HG02610 (cell line): ENCODE measurements at regions not wholly inside any gene's neighbourhood (a gene's known extent, or its start where the extent isn't known, plus 50 kb on each side); places are given as distances from the start of the nearest gene placed in this dataset.
"Not testable (repeated sequence)": the region's sequence is repeated elsewhere in the genome, so short reads cannot be mapped to it uniquely, and the experiment has no call there.

ENCODE experiments used
- ATAC-seq: cut with Tn5 transposase; IDR thresholded peaks from one replicate; pipeline ENCODE4 v1.9.1; 2021; ENCODE audit warnings: mild to moderate bottlenecking, moderate library complexity; ENCODE audit not compliant: unreplicated experiment

DNA sequence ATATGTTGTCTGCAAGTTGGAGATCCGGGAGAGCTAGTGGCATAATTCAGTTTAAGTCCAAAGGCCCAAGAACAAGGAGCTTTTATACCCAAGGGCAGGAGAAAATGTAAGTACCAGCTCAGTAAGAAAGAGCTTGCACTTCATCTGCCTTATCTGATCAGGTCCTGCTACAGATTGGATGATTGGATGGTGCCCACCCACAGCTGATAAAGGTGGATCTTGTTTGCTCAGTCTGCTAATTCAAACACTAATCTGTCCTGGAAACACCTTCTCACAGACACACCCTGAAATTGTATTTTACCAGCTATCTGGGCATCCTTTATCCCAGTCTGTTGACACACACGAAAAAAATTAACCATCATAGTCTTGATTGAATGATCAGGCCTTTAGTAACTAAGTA lies 230.7 kb upstream of the SLC16A7 start:
- no peak for ATAC-seq

DNA sequence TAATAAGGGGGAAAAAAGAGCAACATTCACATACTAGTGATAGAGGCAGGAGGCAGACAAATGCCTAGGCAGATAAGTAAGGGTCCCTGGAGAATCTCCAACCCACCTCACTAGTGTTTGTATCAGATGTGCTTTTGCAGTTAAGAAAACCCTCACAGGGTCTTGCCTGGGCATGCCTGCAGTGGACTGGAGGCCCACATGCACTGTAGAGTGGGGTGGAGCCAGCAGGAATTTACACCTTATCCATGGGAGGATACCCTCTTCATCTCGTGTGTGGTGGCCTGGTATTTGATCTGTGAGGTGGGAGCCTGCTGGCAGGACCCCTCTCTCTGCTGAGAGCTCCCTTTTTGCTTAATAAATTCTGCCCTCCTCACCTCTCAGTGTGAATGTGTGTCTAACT lies 238.0 kb upstream of the SLC16A7 start:
- ATAC-seq, result no peak

DNA sequence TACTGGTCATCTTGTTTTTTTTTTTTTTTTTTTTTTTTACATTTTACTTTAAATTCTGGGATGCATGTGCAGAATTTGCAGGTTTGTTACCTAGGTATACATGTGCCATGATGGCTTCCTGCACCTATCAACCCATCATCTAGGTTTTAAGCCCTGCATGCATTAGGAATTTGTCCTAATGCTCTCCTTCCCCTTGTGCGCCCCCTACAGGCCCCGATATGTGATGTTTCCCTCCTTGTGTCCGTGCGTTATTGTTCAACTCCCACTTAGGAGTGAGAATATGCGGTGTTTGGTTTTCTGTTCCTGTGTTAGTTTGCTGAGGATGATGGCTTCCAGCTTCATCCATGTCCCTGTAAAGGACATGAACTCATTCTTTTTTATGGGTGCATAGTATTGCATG lies 249.6 kb upstream of the SLC16A7 start:
- not testable (repeated sequence) for ATAC-seq

DNA sequence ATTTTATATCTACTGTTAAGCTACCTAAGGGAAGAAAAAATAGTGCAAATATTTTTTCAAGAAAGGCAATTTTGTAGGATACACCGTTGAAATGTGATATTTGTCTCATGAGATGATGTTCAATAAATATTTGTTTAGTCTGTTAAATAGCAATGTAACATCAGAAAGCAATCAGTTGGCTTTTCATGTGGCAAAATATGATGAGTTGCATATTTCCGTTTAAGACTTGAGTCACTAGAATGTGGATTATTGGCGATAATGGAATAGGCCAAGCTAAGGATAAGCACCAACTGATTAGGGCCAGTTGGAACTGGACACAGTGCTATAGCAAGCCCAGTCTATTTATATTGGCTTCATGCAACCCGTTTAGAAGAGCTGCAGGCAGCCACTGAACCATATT lies 250.4 kb upstream of the SLC16A7 start:
- no peak for ATAC-seq

DNA sequence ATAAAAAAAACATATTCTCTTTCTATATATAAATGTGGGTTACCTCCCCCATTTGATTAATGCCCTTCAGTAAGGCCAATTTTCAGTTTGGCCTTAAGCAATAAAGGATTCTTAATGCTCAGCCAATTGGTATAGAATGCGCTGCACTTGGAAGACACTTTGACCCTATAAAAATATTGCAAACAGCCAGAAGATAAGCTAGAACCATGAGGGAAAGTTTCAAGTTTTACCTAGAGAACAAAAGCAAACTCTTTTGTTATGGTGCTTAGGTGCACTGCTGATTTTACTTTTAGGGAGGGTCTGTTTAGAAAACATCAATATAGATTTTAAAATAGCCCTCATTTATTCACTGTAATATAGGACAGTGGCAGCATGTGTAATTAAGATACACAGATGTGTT lies 251.6 kb upstream of the SLC16A7 start:
- no peak for ATAC-seq

DNA sequence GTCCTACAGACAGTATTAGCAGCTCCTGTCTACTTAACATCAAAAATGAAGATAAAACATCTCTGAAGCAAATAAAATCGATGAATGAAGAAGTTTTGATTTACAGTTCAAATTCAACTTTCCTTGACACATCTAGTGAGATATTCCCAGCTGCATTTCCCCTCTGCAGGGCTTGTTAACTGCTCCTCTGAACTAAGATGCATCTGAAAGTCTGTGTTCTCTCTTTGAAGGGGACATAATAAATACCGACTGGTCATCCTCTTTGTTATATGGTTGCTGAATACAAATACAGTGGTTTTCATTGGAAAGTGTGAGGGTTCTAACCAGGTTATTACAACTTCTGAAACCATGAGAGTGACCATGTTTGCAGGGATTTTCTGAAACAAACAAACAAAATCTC lies 266.4 kb upstream of the SLC16A7 start:
- no peak for ATAC-seq

DNA sequence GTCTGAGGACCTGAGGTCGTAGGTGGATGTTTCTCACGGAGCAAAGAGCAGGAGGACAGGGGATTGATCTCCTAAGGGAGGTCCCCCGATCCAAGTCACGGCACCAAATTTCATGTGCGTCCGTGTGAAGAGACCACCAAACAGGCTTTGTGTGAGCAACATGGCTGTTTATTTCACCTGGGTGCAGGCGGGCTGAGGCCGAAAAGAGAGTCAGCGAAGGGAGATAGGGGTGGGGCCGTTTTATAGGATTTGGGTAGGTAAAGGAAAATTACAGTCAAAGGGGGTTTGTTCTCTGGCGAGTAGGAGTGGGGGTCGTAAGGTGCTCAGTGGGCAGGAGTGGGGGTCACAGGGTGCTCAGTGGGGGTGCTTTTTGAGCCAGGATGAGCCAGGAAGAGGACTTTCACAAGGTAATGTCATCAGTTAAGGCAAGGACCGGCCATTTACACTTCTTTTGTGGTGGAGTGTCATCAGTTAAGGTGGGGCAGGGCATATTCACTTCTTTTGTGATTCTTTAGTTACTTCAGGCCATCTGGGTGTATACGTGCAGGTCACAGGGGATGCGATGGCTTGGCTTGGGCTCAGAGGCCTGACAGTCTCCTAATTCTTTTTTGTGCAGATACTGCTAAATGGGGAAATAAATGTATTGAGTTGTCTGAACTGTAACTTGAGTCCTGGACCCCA lies 267.3 kb upstream of the SLC16A7 start:
- not testable (repeated sequence) for ATAC-seq

DNA sequence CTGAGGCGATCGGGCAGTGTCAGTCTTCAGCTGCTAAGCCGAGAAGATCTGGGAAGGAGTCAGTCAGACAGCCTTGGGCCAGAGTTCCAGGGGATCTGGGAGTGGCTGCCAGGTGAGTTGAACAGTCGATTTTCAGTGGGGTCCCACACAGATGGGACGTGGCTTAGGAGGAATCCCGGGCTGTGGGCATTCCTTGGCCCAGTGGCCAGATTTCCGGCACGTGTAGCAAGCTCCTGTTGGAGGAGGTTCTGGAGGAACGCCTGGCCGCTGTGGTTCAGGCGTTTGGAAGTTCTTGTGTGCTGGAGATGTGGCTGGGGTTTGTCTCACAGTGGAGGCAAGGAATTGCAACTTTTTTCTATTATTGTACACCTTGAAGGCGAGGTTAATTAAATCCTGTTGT lies 269.4 kb upstream of the SLC16A7 start:
- not testable (repeated sequence) for ATAC-seq

DNA sequence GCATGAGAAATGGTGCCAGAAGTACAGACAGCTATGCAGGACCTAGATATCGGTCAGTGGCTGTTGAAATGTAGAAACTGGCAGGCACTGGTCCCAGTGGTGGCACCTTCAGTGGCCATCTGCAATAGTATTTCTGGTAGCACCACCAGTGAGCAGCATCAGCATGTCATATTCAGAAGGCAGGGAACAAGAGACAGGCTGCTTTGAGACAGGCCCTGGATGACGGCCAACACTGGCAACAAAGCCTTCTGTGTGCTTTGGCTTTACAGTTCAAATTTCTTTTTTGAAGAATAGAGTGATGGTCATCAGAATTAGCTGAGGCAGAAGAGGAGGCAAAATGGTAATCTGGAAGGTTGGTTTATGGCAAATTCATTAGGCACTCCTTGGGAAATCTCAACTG lies 273.4 kb upstream of the SLC16A7 start:
- ATAC-seq, result no peak

DNA sequence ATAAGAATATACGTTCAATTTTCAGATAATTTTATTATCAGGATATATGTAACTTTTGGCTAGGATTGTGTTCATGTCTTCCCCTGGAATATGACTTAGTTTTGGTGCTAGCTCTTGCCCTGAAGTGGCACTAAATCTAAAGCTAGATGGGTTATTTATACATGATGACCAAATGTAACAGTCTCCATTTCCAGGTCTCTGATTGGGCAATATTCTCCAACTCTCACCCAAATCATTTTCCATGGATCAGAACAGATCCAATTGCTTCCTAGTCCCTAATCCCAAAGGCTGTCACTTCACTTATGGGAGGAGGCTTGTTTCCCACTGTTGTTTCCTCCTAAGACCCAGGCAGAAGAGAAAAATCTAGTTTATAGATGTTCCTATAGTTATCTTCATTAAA lies 274.6 kb upstream of the SLC16A7 start:
- no peak for ATAC-seq

DNA sequence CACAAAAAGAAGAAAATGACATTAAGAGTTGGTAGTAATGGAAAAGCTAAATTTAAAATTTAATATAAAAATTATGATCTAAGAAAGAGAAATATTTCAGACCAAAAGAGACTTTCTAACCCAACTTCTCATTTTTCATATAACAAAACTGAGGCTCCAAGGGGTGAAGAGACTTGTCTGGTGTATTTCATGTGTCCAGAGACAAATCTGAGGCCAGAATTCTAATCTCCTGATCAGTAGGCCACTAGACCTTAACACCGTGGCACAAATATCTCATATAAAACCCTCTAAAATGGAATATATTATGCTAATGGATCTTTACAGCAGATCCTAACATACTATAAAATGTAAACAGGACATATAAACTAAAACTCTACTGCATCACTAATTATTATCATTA lies 275.7 kb upstream of the SLC16A7 start:
- ATAC-seq, result no peak

DNA sequence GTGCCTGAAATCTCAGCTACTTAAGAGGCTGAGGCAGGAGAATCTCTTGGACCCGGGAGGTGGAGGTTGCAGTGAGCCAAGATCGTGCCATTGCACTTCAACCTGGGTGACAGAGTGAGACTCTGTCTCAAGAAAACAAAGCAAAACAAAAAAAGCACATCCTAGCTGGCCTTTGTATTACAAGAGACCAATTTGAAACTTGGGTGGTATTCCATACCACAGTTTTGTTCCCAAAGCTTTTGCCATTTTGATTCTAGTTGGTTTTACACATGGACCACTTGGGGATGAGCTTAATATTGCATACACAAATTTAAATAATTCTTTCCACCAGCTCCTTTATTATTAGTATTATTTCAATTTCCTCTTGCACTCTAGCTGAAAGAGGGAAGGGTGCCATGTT lies 276.9 kb upstream of the SLC16A7 start:
- no peak for ATAC-seq

DNA sequence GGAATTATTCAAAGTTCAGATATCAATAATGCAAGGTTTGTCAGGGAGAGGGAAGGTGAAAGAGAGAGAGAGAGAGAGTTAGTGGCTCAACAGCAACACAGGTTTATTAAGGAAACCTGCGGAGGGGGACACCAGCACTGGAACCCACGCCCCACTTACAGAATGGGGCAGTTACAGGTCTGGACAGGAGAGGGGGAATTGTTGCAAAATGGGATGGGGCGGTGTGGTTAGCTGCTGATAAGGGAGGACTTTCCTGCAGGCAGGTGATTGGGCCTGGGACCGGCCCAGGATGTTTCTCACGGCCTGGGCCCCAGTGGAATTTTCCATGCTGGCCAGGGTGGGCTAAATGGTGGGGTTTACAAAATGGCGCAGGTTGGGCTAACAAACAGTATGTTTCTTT lies 278.2 kb upstream of the SLC16A7 start:
- no peak for ATAC-seq

DNA sequence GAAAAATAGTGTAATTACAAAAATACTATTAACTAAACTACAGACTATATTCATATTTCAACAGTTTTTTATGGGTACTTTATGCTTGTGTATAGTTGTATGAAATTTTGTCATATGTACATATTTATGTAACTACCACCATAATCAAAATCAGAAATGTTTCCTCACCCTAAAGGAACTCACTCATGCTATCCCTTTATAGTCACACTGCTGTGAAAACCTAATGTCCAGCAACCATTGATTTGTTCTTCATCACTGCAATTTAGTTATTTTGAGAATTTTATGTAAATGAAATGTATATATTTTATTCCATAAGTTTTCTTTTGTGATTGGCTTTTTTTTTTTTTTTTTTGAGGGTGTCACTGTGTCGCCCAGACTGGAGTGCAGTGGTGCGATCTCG lies 278.9 kb upstream of the SLC16A7 start:
- no peak for ATAC-seq

DNA sequence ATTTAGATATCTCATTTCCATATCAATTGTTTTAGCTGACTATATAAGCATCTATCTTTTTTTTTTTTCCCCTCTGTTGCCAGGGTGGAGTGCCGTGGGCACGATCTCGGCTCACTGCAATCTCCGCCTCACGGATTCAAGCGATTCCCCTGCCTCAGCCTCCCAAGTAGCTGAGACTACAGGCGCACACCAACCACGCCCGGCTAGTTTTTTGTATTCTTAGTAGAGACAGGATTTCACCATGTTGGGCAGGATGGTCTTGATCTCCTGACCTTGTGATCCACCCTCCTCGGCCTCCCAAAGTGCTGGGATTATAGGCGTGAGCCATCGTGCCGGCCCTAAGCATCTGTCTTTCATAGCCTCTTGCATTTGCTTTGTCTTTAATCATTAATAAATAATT lies 279.5 kb upstream of the SLC16A7 start:
- ATAC-seq, result not testable (repeated sequence)

DNA sequence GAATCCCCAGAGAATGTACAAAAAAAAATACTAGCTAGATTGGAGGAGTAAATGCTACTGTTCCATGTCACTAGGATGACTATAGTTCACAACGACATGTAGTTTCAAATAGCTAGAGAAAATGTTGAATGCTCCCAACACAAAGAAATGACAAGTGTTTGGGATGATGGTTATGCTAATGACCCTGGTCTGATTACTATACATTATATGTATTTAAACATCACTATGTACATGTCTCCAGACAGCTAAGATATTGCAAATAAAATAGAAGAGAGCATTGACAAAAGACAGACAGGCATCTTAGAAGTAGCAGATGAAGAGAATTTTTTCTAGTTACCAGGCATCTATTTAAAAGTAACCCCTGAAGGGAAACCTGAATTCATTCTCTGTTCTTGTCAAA lies 281.6 kb upstream of the SLC16A7 start:
- no peak for ATAC-seq

DNA sequence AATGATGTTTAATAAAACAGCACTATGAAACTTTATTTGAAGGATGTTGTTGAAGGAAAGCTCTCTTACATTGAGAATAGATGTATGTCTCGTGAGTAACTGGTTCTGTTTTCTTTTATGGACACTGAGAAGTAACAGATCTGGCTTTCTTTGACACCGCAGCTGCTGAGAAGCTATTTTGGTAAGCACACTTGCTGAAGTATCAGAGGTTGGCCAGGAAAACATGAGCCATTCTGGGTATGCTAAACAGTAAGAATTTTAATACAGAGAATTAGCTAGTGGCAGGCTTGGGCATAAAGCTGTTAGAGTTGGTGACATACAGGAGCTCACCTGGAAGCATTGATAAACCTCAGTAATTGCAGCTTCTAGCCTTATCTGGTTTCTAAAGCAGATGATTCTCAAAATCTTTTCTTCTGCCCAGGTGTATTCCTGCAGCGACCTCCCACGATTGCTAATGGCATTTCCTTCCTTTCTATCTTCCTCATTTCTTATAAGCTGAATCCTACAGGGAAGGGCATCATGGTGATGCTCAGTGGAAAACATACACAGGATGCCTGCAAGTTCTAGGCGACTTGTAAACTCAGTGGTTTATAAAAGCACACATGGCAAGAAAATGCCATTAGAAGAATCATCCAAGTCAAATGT lies 291.6 kb upstream of the SLC16A7 start:
- ATAC-seq, result no peak

DNA sequence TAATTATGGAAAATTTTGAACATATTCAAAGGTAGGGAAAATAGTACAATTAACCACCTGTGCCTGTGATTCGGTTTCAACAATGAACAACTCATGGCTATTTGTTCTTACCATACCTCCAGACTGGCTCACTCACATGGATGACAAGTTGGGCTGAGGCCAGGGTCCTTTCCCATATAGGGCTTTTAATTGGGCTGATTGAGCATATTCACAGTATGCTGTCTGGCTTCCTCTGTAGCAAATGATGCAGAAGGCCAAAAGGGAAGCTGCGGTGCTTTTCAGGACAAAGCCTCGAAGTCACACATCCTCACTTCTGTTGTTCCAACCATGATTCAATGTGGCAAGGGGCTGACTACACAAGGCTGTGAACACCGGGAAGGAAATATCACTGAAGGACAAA lies 297.5 kb upstream of the SLC16A7 start:
- no peak for ATAC-seq

DNA sequence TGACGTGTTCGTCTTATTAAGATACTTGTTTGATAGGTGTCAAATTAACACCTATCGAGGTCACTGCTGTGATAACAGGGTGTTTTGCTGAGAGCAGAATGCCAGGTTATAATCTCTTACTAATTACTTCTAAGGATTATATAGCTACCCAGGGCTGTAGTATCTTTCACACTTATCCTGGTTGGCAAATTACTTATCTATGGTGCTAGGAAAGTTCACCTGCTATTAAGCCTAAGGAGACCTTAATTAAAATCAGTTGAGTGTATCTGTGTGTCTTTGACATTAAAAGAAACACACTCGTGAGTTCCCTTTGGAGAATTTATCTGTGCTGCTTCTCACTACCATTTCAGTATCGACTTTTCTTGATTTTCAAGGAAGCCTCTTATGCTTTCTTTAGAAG lies 301.6 kb upstream of the SLC16A7 start:
- no peak for ATAC-seq

DNA sequence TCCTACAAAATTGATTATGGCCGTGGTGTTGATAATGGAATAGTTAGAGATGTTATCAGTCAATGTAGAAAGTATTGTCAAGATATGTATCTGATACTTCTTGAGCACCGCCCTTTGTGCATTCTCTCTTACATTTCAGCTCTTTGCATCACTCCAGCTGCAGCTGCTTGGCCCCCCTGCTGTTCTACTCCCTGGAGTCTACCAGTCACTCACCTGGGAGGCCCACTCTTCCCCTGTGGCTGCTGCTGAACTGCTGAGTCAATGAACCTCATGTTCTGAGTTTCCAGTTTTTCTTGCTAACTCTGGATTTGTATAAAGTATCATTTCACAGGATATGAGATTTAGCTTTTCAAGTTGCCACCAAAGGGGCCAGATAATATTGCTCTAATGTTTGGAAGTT lies 312.8 kb upstream of the SLC16A7 start:
- ATAC-seq, result no peak

DNA sequence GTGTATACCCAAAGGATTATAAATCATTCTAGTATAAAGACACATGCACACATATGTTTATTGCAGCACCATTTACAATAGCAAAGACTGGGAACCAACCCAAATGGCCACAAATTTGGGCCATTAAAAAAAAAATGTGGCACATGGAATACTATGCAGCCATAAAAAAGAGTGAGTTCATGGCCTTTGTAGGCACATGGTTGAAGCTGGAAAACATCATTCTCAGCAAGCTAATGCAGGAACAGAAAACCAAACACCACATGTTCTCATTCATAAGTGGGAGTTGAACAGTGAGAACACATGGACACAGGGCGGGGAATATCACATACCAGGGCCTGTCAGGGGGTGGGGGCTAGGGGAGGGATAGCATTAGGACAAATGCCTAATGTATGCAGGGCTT lies 322.3 kb upstream of the SLC16A7 start:
- not testable (repeated sequence) for ATAC-seq

DNA sequence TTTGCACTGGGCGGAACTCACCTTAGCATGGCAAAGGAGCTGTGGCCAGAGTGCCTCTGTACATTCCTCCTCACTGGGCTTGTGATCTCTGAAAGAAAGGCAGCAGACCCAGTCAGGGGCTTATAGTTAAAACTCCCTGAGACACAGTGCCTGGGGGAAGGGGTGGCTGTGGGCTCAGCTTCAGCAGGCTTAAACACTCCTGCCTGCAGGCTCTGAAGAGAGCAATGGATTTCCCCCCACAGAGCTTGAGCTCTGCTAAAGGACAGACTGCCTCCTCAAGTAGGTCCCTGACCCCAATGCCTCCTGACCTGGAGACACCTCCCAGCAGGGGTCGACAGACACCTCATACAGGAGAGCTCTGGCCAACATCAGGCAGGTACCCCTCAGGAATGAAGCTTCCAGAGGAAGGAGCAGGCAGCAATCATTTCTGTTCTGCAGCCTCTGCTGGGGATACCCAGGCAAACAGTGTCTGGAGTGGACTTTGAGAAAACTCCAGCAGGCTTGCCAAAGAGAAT lies 327.5 kb upstream of the SLC16A7 start:
- no peak for ATAC-seq

DNA sequence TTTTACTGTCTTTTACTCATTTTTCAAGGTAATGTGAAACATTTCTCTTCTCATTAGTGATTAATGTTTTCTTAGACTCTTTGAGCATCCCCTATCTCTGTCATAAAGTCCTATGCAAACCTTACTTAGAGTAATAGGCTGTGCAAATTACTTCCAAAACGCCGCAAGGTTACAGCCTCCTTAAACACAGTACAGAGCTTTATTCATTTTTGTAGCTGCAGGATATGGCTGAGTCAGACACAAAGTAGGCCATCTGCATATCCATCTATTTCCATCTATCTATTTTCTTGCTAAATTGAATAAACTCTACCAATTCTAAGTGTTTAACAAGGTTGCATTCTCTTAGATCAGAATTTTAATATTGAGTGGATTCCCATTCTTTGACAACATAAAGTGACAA lies 335.6 kb upstream of the SLC16A7 start:
- ATAC-seq, result no peak
